ENCODE measurements at regions not wholly inside any gene's neighbourhood (a gene's known extent, or its start where the extent isn't known, plus 50 kb on each side); places are given as distances from the start of the nearest gene placed in this dataset.

DNA sequence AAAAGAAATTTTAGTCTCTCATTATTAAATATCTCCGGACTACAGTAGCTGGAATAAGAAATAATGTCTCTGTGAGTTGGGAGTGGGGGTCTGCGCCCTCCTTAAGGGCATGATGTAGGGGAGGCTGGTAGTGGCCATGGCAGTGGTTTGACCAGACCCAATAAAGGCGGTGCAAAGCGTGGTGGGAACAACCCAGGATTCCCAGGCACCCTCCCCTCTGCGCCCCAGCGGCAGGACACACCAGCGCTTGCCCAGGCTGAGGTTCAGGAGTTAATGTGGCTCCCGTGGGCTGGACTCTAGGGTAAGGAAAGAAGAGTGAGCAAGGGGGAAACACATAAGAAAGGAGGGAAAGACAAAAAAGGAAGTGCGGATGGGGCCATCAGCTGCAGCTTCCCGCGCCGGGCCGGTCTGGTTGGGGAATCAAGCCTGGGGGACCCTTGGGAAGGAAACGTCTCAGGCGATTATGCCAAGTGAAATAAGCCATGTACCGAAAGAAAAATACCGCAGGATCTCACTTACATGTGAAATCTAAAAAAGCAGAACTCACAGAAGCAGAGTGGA, 157.5 kb upstream of the SMIM31 start:
- TF ChIP-seq, protein P1, sequence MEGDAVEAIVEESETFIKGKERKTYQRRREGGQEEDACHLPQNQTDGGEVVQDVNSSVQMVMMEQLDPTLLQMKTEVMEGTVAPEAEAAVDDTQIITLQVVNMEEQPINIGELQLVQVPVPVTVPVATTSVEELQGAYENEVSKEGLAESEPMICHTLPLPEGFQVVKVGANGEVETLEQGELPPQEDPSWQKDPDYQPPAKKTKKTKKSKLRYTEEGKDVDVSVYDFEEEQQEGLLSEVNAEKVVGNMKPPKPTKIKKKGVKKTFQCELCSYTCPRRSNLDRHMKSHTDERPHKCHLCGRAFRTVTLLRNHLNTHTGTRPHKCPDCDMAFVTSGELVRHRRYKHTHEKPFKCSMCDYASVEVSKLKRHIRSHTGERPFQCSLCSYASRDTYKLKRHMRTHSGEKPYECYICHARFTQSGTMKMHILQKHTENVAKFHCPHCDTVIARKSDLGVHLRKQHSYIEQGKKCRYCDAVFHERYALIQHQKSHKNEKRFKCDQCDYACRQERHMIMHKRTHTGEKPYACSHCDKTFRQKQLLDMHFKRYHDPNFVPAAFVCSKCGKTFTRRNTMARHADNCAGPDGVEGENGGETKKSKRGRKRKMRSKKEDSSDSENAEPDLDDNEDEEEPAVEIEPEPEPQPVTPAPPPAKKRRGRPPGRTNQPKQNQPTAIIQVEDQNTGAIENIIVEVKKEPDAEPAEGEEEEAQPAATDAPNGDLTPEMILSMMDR (IDR thresholded peaks at IDR 0.05): no peak
- TF ChIP-seq ZFX (IDR thresholded peaks at IDR 0.05; ENCODE audit: borderline replicate concordance): no peak

Data from 22Rv1 (cell line).